ENCODE measurements at regions not wholly inside any gene's neighbourhood (a gene's known extent, or its start where the extent isn't known, plus 50 kb on each side); places are given as distances from the start of the nearest gene placed in this dataset.

GRCh38 chr2:242075696-242076095 is 206.2 kb downstream of the RTP5 start:
- Histone ChIP-seq H3K9ac (replicated peaks in 1 of 4; ENCODE audit: extremely low read depth in 1 of 4, low read depth in 3 of 4, low read length in 3 of 4) (no peak overlapping the region), H2AK5ac (ENCODE audit: low read depth, low read length) (no peak overlapping the region), H3K4me3 (ENCODE audit: extremely low read depth in 1 of 4, insufficient read depth in 2 of 4, low read depth in 3 of 4, low read length in 4 of 4) (no peak overlapping the region), H3K4me2 (ENCODE audit: insufficient read depth in 1 of 2, low read depth in 2 of 2, low read length in 2 of 2) (no peak overlapping the region; a peak in 1 of 4 replicates), H4K8ac (ENCODE audit: extremely low read depth, insufficient read depth, low read length) (no peak overlapping the region), H4K20me1 (replicated peaks in 1 of 2; ENCODE audit: control insufficient read depth in 1 of 2, insufficient read depth in 2 of 2, low read length in 2 of 2) (no peaks in the 10 kb centered on the region), H3K27ac (ENCODE audit: low read depth, low read length) (no peak overlapping the region), H3K23me2 (ENCODE audit: low read depth, low read length) (no peaks in the 10 kb centered on the region), H3K56ac (replicated peaks; ENCODE audit: insufficient read length, low read depth, low read length) (no peak overlapping the region), H3K14ac (ENCODE audit: insufficient read length) (no peak overlapping the region), H4K5ac (ENCODE audit: insufficient read length, low read depth, low read length) (no peak overlapping the region), H3K79me2 (ENCODE audit: control insufficient read depth in 1 of 2, insufficient read depth in 2 of 2, low read length in 2 of 2) (no peaks in the 10 kb centered on the region), H2BK120ac (replicated peaks; ENCODE audit: low read depth, low read length) (no peak overlapping the region), H2BK5ac (ENCODE audit: low read depth, low read length) (no peak overlapping the region), H3K18ac (ENCODE audit: extremely low read depth, low read length) (no peak overlapping the region), H3K36me3 (ENCODE audit: control insufficient read depth in 2 of 4, insufficient read depth in 4 of 4, low read length in 3 of 4) (no peaks in the 10 kb centered on the region), H2BK15ac (ENCODE audit: low read length) (no peak overlapping the region), H3K27me3 (replicated peaks in 1 of 4; ENCODE audit: control insufficient read depth in 3 of 4, extremely low read depth in 1 of 4, insufficient read depth in 3 of 4, low read length in 3 of 4) (no peaks in the 10 kb centered on the region), H3K4me1 (replicated peaks in 1 of 4; ENCODE audit: control insufficient read depth in 3 of 4, insufficient read depth in 4 of 4, low read length in 3 of 4) (peaks cover 0 to 4% (median 0%) of the 10 kb centered on the region in 4 experiments; a peak in 2 of 7 replicates), H2AFZ (ENCODE audit: low read length) (no peak overlapping the region), H3K9me3 (ENCODE audit: insufficient read depth in 2 of 2, low read depth in 1 of 2, low read length in 1 of 2) (no peaks in the 10 kb centered on the region), H2BK12ac (ENCODE audit: low read depth, low read length) (no peak overlapping the region), H3K79me1 (ENCODE audit: low read depth, low read length) (no peaks in the 10 kb centered on the region), H3K23ac (ENCODE audit: insufficient read length) (no peak overlapping the region), H3K4ac (replicated peaks; ENCODE audit: insufficient read length, low read depth, low read length) (no peak overlapping the region), H4K91ac (replicated peaks; ENCODE audit: insufficient read length, low read length) (no peak overlapping the region), H2BK20ac (ENCODE audit: low read length) (no peak overlapping the region)
- DNase-seq (ENCODE audit: low read depth in 1 of 2, low spot score in 2 of 2) (no peak), FAIRE-seq (no peak)
- no peak for TF ChIP-seq YY1 (IDR thresholded peaks at IDR 0.05; ENCODE audit: low read depth, low read length)
- TF ChIP-seq ASH2L (IDR thresholded peaks at IDR 0.05; ENCODE audit: low read length) = no peak
- TF ChIP-seq BCL11A (IDR thresholded peaks at IDR 0.05; ENCODE audit: low read depth in 2 of 2, low read length in 2 of 2) = no peak
- TF ChIP-seq TAF1 (IDR thresholded peaks at IDR 0.05; ENCODE audit: low read depth, low read length) = no peak
- TF ChIP-seq SUZ12 (IDR thresholded peaks at IDR 0.05; ENCODE audit: low read length) = no peak
- no peak for TF ChIP-seq RFX5 (IDR thresholded peaks at IDR 0.05; ENCODE audit: borderline replicate concordance, low read depth, low read length)
- no peak for TF ChIP-seq RBBP5 (IDR thresholded peaks at IDR 0.05; ENCODE audit: borderline replicate concordance, low read depth, low read length)
- no peak for TF ChIP-seq RAD21 (IDR thresholded peaks at IDR 0.05 in 1 of 2, conservative IDR thresholded peaks at IDR 0.05 in 1 of 2; ENCODE audit: low read depth in 2 of 2, low read length in 2 of 2)
- no peak for TF ChIP-seq HDAC6 (IDR thresholded peaks at IDR 0.05; ENCODE audit: low read depth, low read length)
- no peak for TF ChIP-seq ATF3 (IDR thresholded peaks at IDR 0.05; ENCODE audit: insufficient read depth, low read depth, low read length)
- no peak for TF ChIP-seq PHF8 (conservative IDR thresholded peaks at IDR 0.05; ENCODE audit: low read depth, low read length)
- no peak for TF ChIP-seq CEBPB (IDR thresholded peaks at IDR 0.05; ENCODE audit: low read depth, low read length)
- TF ChIP-seq TAF7 (optimal IDR thresholded peaks at IDR 0.05; ENCODE audit: borderline replicate concordance, low read depth, low read length) = no peak
- POLR2A ChIA-PET (ENCODE audit: partially characterized antibody) = interaction anchor here (1.1 kb wide), 1 partner anchor 12 kb away, joined by 3 read pairs; no protein-coding TSS in a partner anchor
- CTCF ChIA-PET (ENCODE audit: partially characterized antibody) = no interaction called here
- WGBS, 2 experiments (ENCODE audit: extremely low coverage in 1 of 2, insufficient coverage in 1 of 2, insufficient read length in 1 of 2, insufficient replicate concordance in 2 of 2, low coverage in 1 of 2, low lambda C conversion rate in 2 of 2, missing lambda C conversion rate in 1 of 2) = 80% methylated on average over 7 of the region's 7 CpGs; no CpG with 5 or more reads in 1 of the 2 experiments

Measured in H1 (cell line).